ENCODE measurements at regions not wholly inside any gene's neighbourhood (a gene's known extent, or its start where the extent isn't known, plus 50 kb on each side); places are given as distances from the start of the nearest gene placed in this dataset.
"Not testable (repeated sequence)": the region's sequence is repeated elsewhere in the genome, so short reads cannot be mapped to it uniquely, and the experiment has no call there.

GRCh38 chr14:88929656-88930436, 105.4 kb downstream of the TTC8 start:
- DNase-seq (ENCODE audit: low read depth in 2 of 3, low spot score in 1 of 3): no peak

- DNase-seq (ENCODE audit: low read depth in 2 of 3, low spot score in 1 of 3): no peak
Measured at GRCh38 chr14:88931321-88932110, 107.1 kb downstream of the TTC8 start.

GRCh38 chr14:88933191-88933590, 108.7 kb downstream of the TTC8 start:
- DNase-seq (ENCODE audit: low read depth in 2 of 3, low spot score in 1 of 3): no peak

GRCh38 chr14:88934351-88934806, 109.9 kb downstream of the TTC8 start:
- no peak for DNase-seq (ENCODE audit: low read depth in 2 of 3, low spot score in 1 of 3)

GRCh38 chr14:88935083-88935482, 110.6 kb downstream of the TTC8 start:
- DNase-seq (ENCODE audit: low read depth in 2 of 3, low spot score in 1 of 3): no peak

- no peak for DNase-seq (ENCODE audit: low read depth in 2 of 3, low spot score in 1 of 3)
Measured at GRCh38 chr14:88937706-88938105, 113.3 kb downstream of the TTC8 start.

GRCh38 chr14:88940671-88941070, 116.2 kb downstream of the TTC8 start:
- no peak for DNase-seq (ENCODE audit: low read depth in 2 of 3, low spot score in 1 of 3)

- no peak for DNase-seq (ENCODE audit: low read depth in 2 of 3, low spot score in 1 of 3)
Measured at GRCh38 chr14:88941414-88941813, 117.0 kb downstream of the TTC8 start.

- DNase-seq (ENCODE audit: low read depth in 2 of 3, low spot score in 1 of 3): no peak
Measured at GRCh38 chr14:88947646-88948598, 123.5 kb downstream of the TTC8 start.

- no peak for DNase-seq (ENCODE audit: low read depth in 2 of 3, low spot score in 1 of 3)
Measured at GRCh38 chr14:88950069-88950468, 125.6 kb downstream of the TTC8 start.

GRCh38 chr14:88951370-88951769, 126.9 kb downstream of the TTC8 start:
- DNase-seq (ENCODE audit: low read depth in 2 of 3, low spot score in 1 of 3): no peak

GRCh38 chr14:88952901-88953300, 128.4 kb downstream of the TTC8 start:
- DNase-seq (ENCODE audit: low read depth in 2 of 3, low spot score in 1 of 3): no peak

- no peak for DNase-seq (ENCODE audit: low read depth in 2 of 3, low spot score in 1 of 3)
Measured at GRCh38 chr14:88955455-88955854, 131.0 kb downstream of the TTC8 start.

GRCh38 chr14:88960496-88960895, 136.0 kb downstream of the TTC8 start:
- DNase-seq (ENCODE audit: low read depth in 2 of 3, low spot score in 1 of 3): no peak

GRCh38 chr14:88961214-88961613, 136.8 kb downstream of the TTC8 start:
- DNase-seq (ENCODE audit: low read depth in 2 of 3, low spot score in 1 of 3): no peak

- DNase-seq (ENCODE audit: low read depth in 2 of 3, low spot score in 1 of 3): no peak
Measured at GRCh38 chr14:88962356-88962755, 137.9 kb downstream of the TTC8 start.

GRCh38 chr14:88967299-88967698, 142.8 kb downstream of the TTC8 start:
- no peak for DNase-seq (ENCODE audit: low read depth in 2 of 3, low spot score in 1 of 3)

GRCh38 chr14:88975043-88975830, 150.8 kb downstream of the TTC8 start:
- DNase-seq (ENCODE audit: low read depth in 2 of 3, low spot score in 1 of 3): no peak

- no peak for DNase-seq (ENCODE audit: low read depth in 2 of 3, low spot score in 1 of 3)
Measured at GRCh38 chr14:88975926-88976325, 151.5 kb downstream of the TTC8 start.

GRCh38 chr14:88980907-88981306, 156.5 kb downstream of the TTC8 start:
- not testable (repeated sequence) for DNase-seq (ENCODE audit: low read depth in 2 of 3, low spot score in 1 of 3)

Measured in stimulated activated CD4-positive, alpha-beta T cell treated with anti-CD3 and anti-CD28 coated beads, Interleukin-12 subunit alpha, Interleukin-12 subunit beta, amount 100 ng/mL, for 48 hours (primary cell).